Renal cortex interstitium (tissue), 11 donors: ENCODE measurements at regions not wholly inside any gene's neighbourhood (a gene's known extent, or its start where the extent isn't known, plus 50 kb on each side); places are given as distances from the start of the nearest gene placed in this dataset.
A peak's percentile ranks its signal among the peaks of the same experiment; 100 is the strongest.

Source experiments
- DNase-seq, 11 donors: peaks; one replicate each; pipeline ENCODE4 v3.0.0-alpha.2; 2013; ENCODE audit warnings: low read depth in 9 of 11, low spot score in 4 of 11; ENCODE audit errors: extremely low read depth in 1 of 11

- peak in 2 of 11 donors; percentile 31 to 39 for DNase-seq
Measured at GRCh38 chr7:142375710-142376313, 118.0 kb upstream of the PRSS58 start.

GRCh38 chr7:142372727-142373126, 114.9 kb upstream of the PRSS58 start:
- no peak for DNase-seq

GRCh38 chr7:142371586-142372377, 113.9 kb upstream of the PRSS58 start:
- DNase-seq: no peak

- no peak for DNase-seq
Measured at GRCh38 chr7:142365410-142365842, 107.6 kb upstream of the PRSS58 start.

GRCh38 chr7:142364551-142364950, 106.7 kb upstream of the PRSS58 start:
- no peak for DNase-seq

- no peak for DNase-seq
Measured at GRCh38 chr7:142362349-142362748, 104.5 kb upstream of the PRSS58 start.

- DNase-seq: no peak
Measured at GRCh38 chr7:142359694-142360279, 101.9 kb upstream of the PRSS58 start.

GRCh38 chr7:142357953-142358520, 100.2 kb upstream of the PRSS58 start:
- DNase-seq: peak in 9 of 11 donors; percentile 17 to 38 (median 36)

GRCh38 chr7:142356166-142356565, 98.3 kb upstream of the PRSS58 start:
- no peak for DNase-seq

- DNase-seq: no peak
Measured at GRCh38 chr7:142355328-142355727, 97.5 kb upstream of the PRSS58 start.

GRCh38 chr7:142353147-142354060, 95.5 kb upstream of the PRSS58 start:
- no peak for DNase-seq

GRCh38 chr7:142352543-142352942, 94.7 kb upstream of the PRSS58 start:
- no peak for DNase-seq

GRCh38 chr7:142351145-142351544, 93.3 kb upstream of the PRSS58 start:
- no peak for DNase-seq

- no peak for DNase-seq
Measured at GRCh38 chr7:142349670-142350405, 92.0 kb upstream of the PRSS58 start.

GRCh38 chr7:142348921-142349405, 91.1 kb upstream of the PRSS58 start:
- no peak for DNase-seq

- DNase-seq: no peak
Measured at GRCh38 chr7:142348100-142348499, 90.2 kb upstream of the PRSS58 start.

GRCh38 chr7:142347091-142347490, 89.2 kb upstream of the PRSS58 start:
- no peak for DNase-seq

GRCh38 chr7:142345811-142346210, 88.0 kb upstream of the PRSS58 start:
- DNase-seq: no peak
